Heart left ventricle (tissue), 16 donors: ENCODE measurements at regions not wholly inside any gene's neighbourhood (a gene's known extent, or its start where the extent isn't known, plus 50 kb on each side); places are given as distances from the start of the nearest gene placed in this dataset.

Experiments
- ATAC-seq, 4 donors: fragments of 200-7000 bp; cut with Tn5 transposase; one replicate each; pipeline ENCODE4 v1.9.1; 2020 to 2022; ENCODE audit warnings: moderate library complexity in 4 of 4, mild to moderate bottlenecking in 3 of 4, moderate number of reproducible peaks in 1 of 4
- DNase-seq, 5 donors: peaks; one replicate each; pipeline ENCODE4 v3.0.0-alpha.2; 2020
- H3K27ac ChIP-seq, 12 donors: fragments of 200-600 bp; sonication (generic) in 4 of 12; one replicate each; pipeline versions ENCODE4 v1.5.0 to v1.8.0; 2016 to 2022; ENCODE audit warnings: mild to moderate bottlenecking in 2 of 12
- H3K27me3 ChIP-seq, 9 donors: fragments of 200-600 bp; sonication (generic) in 2 of 9; one replicate each; pipeline versions ENCODE4 v1.5.1 to v1.8.0; 2016 to 2022; ENCODE audit warnings: mild to moderate bottlenecking in 3 of 9
- H3K36me3 ChIP-seq, 9 donors: fragments of 200-600 bp; sonication (generic) in 2 of 9; one replicate each; pipeline versions ENCODE4 v1.5.0 to v1.8.0; 2018 to 2022; ENCODE audit warnings: mild to moderate bottlenecking in 2 of 9
- H3K4me1 ChIP-seq, 12 donors: fragments of 200-600 bp; sonication (generic) in 4 of 12; one replicate each; pipeline versions ENCODE4 v1.5.0 to v1.8.0; 2016 to 2022; ENCODE audit warnings: mild to moderate bottlenecking in 3 of 12
- H3K4me3 ChIP-seq, 12 donors: fragments of 200-600 bp; sonication (generic) in 4 of 12; one replicate each; pipeline versions ENCODE4 v1.5.0 to v1.8.0; 2017 to 2022; ENCODE audit warnings: mild to moderate bottlenecking in 9 of 12, moderate library complexity in 4 of 12
- H3K9me3 ChIP-seq, 12 donors: fragments of 200-600 bp; sonication (generic) in 4 of 12; one replicate each; pipeline versions ENCODE4 v1.5.0 to v1.8.0; 2016 to 2022; ENCODE audit warnings: mild to moderate bottlenecking in 1 of 12
- CTCF ChIP-seq, 12 donors: fragments of 200-600 bp; sonication (generic) in 4 of 12; IDR thresholded peaks; one replicate each; pipeline versions ENCODE4 v1.5.0 to v1.8.0; 2018 to 2022; ENCODE audit warnings: antibody characterized with exemption in 12 of 12, mild to moderate bottlenecking in 5 of 12
- POLR2A ChIP-seq, 2 donors: fragments of 450-650 bp; IDR thresholded peaks; one replicate each; pipeline ENCODE4 v1.6.1; 2017; ENCODE audit warnings: antibody characterized with exemption in 2 of 2, mild to moderate bottlenecking in 2 of 2, moderate library complexity in 2 of 2
- WGBS, 4 donors: extraction: QIAGEN DNeasy Blood & Tissue Kit in 2 of 4; methylation state at CpG; one replicate each; pipeline versions ENCODE4 v1.1.5 to v1.1.7; 2013 to 2018; 5-methylcytosine and 5-hydroxymethylcytosine counted together
- intact Hi-C, 10 donors: fragments of 100-400 bp; cut with DNase I; formaldehyde crosslinking; loops; one replicate each; pipeline versions ENCODE4 v1.11.1 to v1.14.2; 2022
- donor health status: ischemic (EF 13 %, LVEDD 7.1; RV severe dilation, severe dysfunction).
- donor health status: healthy with polysubstance abuse.
- donor health status: DM: no; HTN: yes; CAD: no.
- donor health status: DM: no; HTN: no; CAD: no.
- donor health status: ischemic (EF 25% LVEDD 6.9; RV normal size, moderate dysfunction).
- donor health status: ischemic (EF 25% LVEDD 5.7; RV mildly dilated, moderate dysfunction).
- donor health status: healthy.
- donor health status: DM: yes; HTN: yes; CAD: no.
- donor health status: ischemic (EF 35%, LVEDD 5.7; RV mildly dilated, moderate dysfunction).
- donor health status: nonischemic (EF 11% LVEDD 7.7; RV severe dilation, severe dysfunction).
- donor health status: DM: yes; HTN: yes; CAD: no.
- donor health status: PGD.
- donor health status: ischemic (EF 29% LVEDD 5.4; RV normal size, mild dysfunction).
- donor health status: nonischemic (EF 23%, LVEDD 6.1; RV moderate dilation, normal function).

- intact Hi-C loops, result loop anchor here in 1 of 10 donors (10.0 kb wide), 1 partner anchor 358 kb away; no protein-coding TSS in a partner anchor
- 73 to 80% (median 78%) methylated on average over 4 of the region's 4 CpGs for WGBS, 4 donors
Measured at GRCh38 chr9:1726993-1727759, 288.0 kb upstream of the SMARCA2 start.

GRCh38 chr9:1729631-1730030 is 285.5 kb upstream of the SMARCA2 start:
- intact Hi-C loops, result loop anchor here in 1 of 10 donors (10.0 kb wide), 1 partner anchor 355 kb away; no protein-coding TSS in a partner anchor
- TF ChIP-seq POLR2A (IDR thresholded peaks at IDR 0.05), result no peak
- TF ChIP-seq CTCF (IDR thresholded peaks at IDR 0.05), result no peak

More at GRCh38 chr9:1726993-1727759, 288.0 kb upstream of the SMARCA2 start:
- Histone ChIP-seq H3K4me3 (no peak overlapping the region), H3K4me1 (no peaks in the 10 kb centered on the region), H3K36me3 (no peaks in the 10 kb centered on the region), H3K27me3 (no peaks in the 10 kb centered on the region), H3K9me3 (no peaks in the 10 kb centered on the region), H3K27ac (no peak overlapping the region)
- TF ChIP-seq CTCF (IDR thresholded peaks at IDR 0.05) (peak in 2 of 12 donors; percentile 6 to 14), POLR2A (IDR thresholded peaks at IDR 0.05) (no peak)
- ATAC-seq, result no peak
- DNase-seq, result no peak

GRCh38 chr9:1732670-1733069 is 282.5 kb upstream of the SMARCA2 start:
- Histone ChIP-seq H3K27me3 (no peaks in the 10 kb centered on the region), H3K36me3 (no peaks in the 10 kb centered on the region), H3K4me3 (no peak overlapping the region), H3K27ac (no peak overlapping the region), H3K9me3 (no peaks in the 10 kb centered on the region), H3K4me1 (no peaks in the 10 kb centered on the region)
- DNase-seq (no peak), ATAC-seq (no peak)
- intact Hi-C loops, result no loop called here
- TF ChIP-seq POLR2A (IDR thresholded peaks at IDR 0.05) (no peak), CTCF (IDR thresholded peaks at IDR 0.05) (peak in 1 of 12 donors; percentile 8)
- 32 to 57% (median 47%) methylated on average over 4 of the region's 4 CpGs for WGBS, 4 donors

More at GRCh38 chr9:1729631-1730030, 285.5 kb upstream of the SMARCA2 start:
- Histone ChIP-seq H3K4me1 (no peaks in the 10 kb centered on the region), H3K9me3 (no peaks in the 10 kb centered on the region), H3K27me3 (no peaks in the 10 kb centered on the region), H3K36me3 (no peaks in the 10 kb centered on the region), H3K4me3 (no peak overlapping the region), H3K27ac (no peak overlapping the region)
- DNase-seq, result no peak
- 22 to 50% (median 44%) methylated on average over 4 of the region's 4 CpGs for WGBS, 4 donors
- ATAC-seq, result no peak

- intact Hi-C loops, result no loop called here
- Histone ChIP-seq H3K4me3 (no peak overlapping the region), H3K36me3 (no peaks in the 10 kb centered on the region), H3K27ac (no peak overlapping the region), H3K9me3 (no peaks in the 10 kb centered on the region), H3K4me1 (no peaks in the 10 kb centered on the region), H3K27me3 (no peaks in the 10 kb centered on the region)
- WGBS, 4 donors, result 45 to 60% (median 55%) methylated on average over 4 of the region's 4 CpGs
- ATAC-seq (no peak), DNase-seq (no peak)
- TF ChIP-seq CTCF (IDR thresholded peaks at IDR 0.05), result no peak
- no peak for TF ChIP-seq POLR2A (IDR thresholded peaks at IDR 0.05)
Measured at GRCh38 chr9:1738511-1739100, 276.5 kb upstream of the SMARCA2 start.
